ENCODE measurements at regions not wholly inside any gene's neighbourhood (a gene's known extent, or its start where the extent isn't known, plus 50 kb on each side); places are given as distances from the start of the nearest gene placed in this dataset.

DNA sequence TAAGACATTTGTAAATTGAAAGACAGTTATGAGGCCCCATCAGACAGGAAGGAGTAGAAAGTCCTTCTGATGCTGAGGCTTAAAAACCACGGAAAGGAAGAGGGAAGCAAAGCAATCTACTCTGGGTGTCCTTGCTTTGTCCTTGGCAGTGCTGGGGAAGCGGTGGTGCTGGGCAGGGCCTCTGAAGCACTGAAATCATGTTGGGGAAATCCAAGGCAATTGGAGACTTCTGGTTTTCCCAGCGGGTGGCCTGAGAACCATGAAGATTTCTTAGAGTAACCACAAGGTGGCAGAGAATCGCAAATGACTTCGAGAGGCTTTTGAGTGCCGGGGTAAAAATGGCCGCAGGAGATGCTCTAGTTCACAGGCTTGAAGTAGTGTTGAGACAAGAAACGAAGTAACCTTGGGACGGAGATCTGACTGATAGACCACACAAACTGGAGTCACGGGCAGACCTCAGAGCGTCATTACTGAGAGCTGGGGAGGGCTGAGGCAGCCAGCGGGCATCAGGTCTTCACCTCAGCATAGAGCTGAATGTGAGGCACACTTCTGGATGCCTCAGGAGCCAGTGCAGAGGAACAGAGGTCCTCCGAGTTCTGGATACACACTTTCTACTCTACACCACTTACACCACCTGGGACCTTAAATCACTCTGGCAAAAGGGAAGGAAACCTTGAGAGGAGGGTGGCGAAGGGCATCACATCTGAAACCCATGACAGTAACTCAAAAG is 130.7 kb upstream of the GPRIN3 start:
- peak; percentile 8 to 62 for DNase-seq (ENCODE audit: low read depth in 1 of 2, low spot score in 1 of 2)

DNA sequence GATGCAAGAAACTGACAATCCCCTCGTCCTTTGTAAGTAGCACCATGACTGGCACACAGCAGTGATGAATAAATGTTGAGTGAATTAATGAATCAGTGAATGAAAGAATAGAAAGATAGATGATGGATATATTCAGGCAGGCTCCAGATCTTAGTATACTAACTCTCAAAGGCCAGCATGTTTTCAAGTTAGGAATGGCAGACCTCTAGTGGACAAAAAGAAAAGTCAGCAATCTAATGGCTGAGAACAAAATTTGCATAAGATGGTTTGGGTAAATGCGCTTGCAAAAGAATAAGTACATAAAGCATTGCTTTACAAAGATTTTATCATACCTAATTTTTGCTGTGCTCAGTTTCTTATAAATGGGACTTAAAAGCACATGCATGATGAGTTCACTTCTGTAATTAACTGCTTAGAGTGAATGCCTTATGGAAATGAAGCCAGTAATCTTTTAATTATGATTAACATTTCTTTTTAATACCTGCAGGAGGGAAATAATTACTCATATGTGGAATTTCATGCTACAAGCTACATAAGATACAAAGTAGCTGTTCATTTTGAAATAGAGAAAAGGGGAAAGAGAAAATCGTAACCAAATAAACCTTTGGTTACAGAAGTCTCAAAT is 126.9 kb upstream of the GPRIN3 start:
- peak in 1 of 2 donors; percentile 4 for DNase-seq (ENCODE audit: low read depth in 1 of 2, low spot score in 1 of 2)

DNA sequence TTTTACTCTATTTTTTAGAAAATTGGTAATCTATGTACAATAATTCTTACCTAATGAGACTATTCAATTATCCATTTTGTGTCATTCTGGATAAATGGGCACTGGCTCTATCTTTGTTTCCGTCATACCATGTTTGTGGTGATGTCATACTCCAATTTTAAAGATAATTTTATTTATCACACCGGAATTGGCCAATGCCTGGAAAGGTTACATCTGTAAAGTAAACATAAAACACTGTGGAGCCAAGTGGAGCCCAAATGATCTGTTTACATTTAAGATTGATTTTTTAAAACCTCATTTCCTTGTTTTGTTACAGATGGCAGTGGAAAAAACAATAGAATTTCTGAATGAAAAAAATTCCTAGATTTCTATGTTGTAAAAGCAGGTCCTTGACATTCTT is 120.2 kb upstream of the GPRIN3 start:
- DNase-seq (ENCODE audit: low read depth in 1 of 2, low spot score in 1 of 2), result no peak

DNA sequence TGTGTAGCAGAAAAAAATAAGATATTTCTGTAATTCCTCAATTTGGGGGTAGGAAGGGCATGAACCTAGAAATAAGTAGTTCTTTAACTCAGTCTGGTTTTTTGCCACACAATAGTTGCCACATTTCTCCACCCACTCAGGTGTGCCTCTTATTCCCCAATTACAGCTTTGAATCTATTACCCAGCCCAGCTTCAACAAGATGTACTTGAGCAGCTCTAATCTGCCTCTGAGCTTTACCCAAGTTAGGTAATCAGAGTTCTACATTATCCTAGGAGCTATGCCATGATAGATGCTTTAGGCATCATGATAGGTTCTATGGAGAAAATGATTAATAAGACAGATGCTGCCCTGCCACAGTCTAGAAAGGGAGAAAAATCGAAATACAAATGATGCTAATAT is 117.4 kb upstream of the GPRIN3 start:
- no peak for DNase-seq (ENCODE audit: low read depth in 1 of 2, low spot score in 1 of 2)

DNA sequence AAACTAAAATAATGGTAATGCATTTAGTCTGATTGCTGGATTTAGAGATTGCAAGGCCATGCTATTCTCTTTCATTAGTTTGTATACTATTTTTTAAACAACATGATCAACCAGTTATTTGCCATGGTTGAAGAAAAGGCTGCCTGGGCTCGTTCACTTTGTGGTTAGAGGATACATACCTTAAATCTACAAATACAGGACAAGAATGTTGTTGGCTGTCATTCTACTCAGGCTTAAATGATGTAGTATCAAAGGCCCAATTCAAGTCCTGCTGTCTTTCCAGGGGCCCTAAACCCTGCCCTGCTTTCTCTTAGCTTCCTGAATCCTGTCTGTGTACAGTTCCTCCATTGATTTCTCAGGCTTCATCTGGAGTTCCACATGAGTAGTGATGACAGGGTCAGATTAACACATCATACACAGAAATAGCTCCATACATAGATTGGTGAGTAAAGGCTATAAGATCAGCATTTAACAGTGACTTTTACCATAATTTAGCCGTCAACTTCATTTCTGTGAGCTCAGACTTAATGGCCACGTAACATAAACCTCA is 114.9 kb upstream of the GPRIN3 start:
- no peak for DNase-seq (ENCODE audit: low read depth in 1 of 2, low spot score in 1 of 2)

DNA sequence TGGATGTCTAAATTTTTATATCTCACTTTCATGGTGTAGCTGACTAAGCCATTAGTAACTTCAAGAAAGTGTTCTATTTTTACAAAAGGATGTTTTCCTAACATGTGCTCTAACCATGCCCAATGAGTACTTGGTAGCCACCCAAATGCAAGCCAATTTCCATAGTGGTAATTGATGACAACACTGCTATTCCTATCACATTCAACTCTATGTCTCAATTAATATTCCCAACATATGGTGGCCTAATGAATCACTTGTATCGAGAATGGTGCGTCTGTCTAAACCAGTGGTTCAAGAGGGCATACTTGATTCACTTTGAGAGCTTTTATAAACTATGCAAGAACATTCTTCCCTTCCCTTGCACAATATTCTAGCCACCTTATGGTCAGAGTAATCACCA is 112.9 kb upstream of the GPRIN3 start:
- no peak for DNase-seq (ENCODE audit: low read depth in 1 of 2, low spot score in 1 of 2)

DNA sequence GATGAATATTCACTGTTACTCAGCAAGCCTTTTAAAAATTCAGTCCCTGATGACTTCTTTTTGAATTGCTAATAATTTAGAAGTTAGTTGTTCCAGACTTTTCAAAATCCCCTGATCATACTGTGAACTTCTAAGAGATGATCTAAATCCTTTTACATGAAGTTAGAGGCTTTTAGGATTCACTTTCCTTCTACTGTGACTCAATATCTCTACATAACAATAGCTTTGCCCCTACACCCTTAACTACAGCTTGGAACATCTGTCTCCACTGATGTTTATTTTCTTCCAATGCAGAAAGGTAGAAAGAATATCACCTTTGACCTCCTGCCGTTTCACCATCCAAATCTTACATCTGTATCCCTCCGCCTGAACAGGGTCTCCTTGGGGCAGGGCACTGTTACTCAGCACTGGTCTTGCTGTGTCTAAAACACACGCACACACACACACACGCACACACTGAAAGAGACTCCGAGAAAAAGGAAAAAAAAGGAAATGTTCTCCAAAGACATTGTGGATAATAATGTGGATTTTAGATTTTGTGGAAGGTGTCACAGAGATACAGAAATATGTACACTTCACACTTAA is 111.6 kb upstream of the GPRIN3 start:
- DNase-seq (ENCODE audit: low read depth in 1 of 2, low spot score in 1 of 2), result no peak

DNA sequence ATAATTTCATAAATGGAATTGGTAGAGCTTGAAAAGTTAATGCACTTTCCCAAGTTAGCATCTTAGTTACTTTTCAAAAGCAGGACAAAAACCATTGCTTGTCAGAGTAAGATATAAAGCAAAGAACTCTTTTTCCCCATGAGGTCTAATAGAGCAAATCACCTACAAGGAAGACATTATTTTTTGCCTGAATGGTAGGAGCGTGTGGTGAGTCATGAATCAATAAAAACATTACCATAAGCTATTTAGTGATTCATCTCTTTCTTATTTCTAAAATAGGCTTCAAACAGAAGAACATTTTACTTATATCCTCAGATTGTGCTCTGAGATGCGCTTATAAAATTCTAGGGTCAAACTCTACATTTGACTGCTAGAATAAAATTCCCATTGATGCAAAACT is 109.4 kb upstream of the GPRIN3 start:
- no peak for DNase-seq (ENCODE audit: low read depth in 1 of 2, low spot score in 1 of 2)

DNA sequence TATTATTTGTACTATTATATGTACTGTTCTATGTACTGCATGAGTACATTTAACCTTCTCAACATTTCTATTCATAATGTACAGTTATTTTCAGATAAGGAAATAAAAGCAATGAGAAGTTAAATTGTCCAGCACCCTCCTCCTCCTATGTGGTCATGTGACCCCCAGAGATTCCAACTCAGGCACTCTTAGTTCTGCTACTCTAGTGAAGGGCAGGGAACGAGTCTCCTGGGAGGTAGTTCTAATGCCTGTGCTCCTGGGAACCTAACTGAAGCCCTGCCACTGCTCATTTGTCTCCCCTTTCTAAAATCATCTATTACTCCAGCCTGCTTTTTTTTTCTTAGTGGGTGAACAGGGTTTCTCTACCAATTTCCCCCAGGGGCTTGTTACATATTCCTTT is 105.9 kb upstream of the GPRIN3 start:
- no peak for DNase-seq (ENCODE audit: low read depth in 1 of 2, low spot score in 1 of 2)

DNA sequence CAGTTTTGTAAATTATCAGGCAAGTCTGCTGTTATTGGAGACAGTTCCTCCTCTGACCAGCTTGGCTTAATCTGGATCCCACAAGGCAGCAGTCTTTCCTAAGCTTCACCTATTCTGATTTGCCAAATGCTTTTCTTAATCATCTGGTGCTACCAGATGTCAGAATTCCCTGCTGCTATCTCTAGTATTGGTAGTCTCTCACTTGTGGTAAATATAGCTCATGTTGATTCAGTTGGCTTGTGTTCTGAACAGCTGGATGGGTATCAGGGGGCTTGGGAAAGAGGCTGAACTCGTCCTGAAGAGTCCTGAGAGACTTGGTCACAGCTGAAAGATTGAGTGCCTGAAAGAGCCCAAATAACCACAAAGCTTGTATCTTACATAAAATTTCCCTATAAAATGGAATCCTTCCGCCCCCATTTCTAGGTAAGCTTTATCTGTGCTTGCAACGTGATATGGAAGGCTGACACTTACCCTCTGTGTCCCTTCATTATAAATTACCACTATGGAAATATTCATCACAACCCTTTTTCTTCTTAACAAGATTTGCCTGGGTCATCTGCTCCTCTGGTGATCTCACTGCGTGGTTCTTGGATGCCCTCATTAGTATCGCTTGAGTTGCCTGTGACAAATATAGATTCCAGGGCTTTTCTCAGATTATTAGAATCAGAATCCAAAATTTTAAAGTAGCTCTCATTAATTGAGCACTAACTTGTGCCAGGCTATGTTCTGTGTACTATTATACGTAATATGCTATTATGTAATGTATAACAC is 104.1 kb upstream of the GPRIN3 start:
- DNase-seq (ENCODE audit: low read depth in 1 of 2, low spot score in 1 of 2), result no peak

DNA sequence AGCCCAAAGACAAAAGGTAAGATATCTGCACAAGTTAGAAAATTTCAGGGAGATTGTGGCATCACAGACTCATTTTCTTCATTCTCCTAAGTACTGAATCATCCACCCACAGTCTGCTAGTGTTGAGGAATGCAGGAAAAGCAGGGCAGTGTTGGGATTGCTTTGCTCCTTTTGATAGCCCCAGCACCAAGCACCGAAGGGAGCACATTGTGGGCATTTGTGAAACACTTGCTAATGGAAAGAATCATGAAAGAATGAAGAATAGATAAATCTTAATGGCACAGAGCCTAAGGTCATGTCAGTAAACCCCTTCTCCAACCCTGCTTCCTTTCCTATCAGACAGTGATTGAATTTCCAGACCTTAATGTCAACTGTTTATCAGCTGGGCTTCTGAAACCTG is 103.1 kb upstream of the GPRIN3 start:
- DNase-seq (ENCODE audit: low read depth in 1 of 2, low spot score in 1 of 2), result no peak

DNA sequence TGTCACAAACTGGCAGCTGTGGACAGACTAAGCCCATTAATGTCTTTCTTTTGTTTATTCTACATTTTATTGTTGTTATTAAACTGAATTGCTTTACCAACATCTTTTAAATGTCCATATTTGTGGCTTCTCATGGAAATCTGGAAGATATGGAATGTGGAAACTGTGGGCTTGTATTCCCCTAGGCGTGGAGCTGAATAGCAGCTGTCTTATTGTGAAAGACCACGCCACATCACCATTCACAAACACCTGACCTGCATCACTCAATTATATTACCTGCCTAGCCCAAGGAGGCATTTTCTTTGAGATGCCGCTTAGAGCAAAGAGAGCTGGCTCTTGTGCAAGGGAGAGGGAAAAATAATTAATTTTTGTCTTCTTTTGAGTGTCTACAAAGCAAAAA is 96.9 kb upstream of the GPRIN3 start:
- no peak for DNase-seq (ENCODE audit: low read depth in 1 of 2, low spot score in 1 of 2)

DNA sequence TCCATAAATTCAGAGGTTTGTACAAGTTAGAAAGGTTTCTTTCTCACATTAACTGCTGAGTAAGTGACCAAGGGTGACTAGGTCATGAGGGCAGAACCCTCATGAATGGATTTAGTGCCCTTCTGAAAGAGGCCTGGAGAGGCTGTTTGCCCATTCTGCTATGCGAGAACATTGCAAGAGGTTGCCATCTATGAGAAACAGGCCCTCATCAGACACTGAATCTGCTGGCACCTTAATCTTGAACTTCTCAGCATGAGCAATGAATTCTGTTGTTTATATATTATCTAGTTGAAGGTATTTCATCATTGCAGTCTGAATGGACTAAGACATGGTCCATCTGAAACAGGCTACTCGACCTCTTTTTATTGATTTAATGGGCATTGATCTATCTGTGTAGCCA is 96.2 kb upstream of the GPRIN3 start:
- no peak for DNase-seq (ENCODE audit: low read depth in 1 of 2, low spot score in 1 of 2)

DNA sequence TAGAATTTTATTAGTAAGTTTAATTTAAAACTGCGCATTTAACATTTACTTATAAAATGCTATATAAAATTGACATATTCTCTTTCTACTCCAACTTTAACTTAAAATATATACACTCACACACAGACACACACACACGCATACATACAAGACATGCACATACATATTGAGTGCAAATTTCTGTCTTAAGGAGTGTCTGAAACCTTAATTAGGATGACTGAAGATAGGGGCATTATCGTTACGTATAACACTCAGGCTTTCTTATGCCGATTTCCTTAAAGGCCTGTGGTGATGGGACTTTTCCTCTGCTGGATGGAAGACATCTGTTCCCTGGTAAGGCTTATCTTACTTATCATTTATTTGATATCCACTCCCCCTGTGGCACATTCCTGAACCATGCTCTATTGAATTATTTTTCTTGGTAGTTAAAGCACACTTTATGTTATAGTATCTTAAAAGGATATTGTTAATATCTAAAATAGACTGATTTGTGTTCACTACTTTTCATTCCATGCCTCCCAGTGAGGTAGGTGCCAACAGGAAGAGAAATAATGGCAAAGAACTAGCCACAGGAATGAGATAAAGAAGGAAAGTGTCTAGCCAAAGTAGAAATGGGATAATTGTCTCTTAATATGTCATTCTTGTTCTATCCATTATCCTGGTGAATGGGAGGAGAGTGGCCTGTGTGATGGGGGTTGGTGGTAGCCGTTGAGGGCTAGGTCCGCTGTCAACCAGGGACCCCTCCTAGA is 92.9 kb upstream of the GPRIN3 start:
- DNase-seq (ENCODE audit: low read depth in 1 of 2, low spot score in 1 of 2), result no peak

DNA sequence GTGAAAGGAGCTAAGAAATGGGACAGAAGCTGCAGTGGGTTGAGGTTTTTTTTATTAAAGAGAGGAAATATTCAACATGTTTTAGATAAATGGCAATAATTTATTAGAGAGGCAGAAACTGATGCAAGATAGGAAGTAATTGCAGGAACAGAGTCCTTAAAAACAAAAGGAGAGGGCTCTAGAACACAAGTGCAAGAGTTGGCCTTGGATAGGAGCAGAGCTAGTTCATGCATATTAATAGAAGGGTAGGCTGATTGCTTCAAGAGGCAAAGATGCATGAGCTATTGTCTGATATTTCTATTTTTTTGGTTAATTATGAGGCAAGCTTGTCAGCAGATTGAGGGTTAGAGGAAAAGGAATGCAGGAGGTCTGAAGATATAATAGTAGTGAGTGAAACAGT is 91.0 kb upstream of the GPRIN3 start:
- DNase-seq (ENCODE audit: low read depth in 1 of 2, low spot score in 1 of 2), result no peak

DNA sequence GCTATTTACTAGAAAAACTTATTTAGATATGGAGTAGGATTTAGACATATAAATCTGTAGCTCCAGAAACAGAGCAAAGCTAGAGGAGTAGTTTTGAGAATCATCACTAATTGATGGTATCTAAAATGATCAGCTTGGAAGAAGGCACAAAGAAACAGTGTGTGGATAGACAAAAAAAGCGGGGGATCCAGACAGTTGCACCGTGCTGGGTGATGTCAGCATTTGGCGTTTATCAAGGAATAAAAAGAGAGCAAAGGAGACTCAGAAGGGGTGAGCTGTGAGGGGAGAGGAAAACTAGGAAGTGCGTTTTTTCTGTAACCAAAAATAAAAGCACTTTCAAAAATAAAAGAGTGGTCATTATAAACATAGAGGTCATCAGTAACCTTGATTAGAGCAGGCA is 90.5 kb upstream of the GPRIN3 start:
- no peak for DNase-seq (ENCODE audit: low read depth in 1 of 2, low spot score in 1 of 2)

DNA sequence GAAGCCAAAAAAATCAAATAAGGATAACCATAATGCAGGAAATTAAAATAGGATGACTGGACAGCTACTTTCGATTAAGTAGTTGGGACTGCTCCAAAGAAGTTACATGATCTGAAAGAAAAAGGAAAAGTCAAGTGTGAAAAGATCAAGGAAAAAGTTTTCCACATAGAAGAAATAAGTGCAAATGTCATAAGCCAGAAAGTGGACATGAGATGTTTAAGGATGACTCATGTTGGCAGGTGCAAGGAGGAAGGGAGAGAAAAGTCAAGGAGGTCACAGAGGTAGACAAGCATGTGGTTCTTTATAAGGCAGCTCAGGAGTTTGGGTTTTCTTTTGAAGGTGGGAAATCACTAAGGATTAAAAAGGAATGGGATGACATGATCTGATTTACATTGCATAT is 89.8 kb upstream of the GPRIN3 start:
- no peak for DNase-seq (ENCODE audit: low read depth in 1 of 2, low spot score in 1 of 2)

DNA sequence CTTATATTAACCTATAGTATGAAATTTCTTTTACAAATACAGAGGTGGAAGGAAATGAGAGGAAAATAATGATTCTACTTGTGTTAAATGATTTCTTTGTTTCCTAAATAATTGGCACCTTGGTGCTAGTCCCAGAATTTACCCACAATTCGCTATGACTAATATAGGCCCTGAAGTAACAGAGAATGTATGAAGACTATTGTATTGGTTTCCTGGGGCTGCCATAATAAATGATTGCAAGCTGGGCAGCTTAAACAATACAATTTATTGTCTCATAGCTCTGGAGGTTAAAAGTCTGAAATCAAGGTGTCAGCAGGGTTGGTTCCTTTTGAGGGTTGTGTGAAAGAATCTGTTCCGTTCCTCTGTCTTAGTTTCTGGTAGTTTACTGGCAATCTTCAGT is 74.8 kb upstream of the GPRIN3 start:
- DNase-seq (ENCODE audit: low read depth in 1 of 2, low spot score in 1 of 2), result no peak

DNA sequence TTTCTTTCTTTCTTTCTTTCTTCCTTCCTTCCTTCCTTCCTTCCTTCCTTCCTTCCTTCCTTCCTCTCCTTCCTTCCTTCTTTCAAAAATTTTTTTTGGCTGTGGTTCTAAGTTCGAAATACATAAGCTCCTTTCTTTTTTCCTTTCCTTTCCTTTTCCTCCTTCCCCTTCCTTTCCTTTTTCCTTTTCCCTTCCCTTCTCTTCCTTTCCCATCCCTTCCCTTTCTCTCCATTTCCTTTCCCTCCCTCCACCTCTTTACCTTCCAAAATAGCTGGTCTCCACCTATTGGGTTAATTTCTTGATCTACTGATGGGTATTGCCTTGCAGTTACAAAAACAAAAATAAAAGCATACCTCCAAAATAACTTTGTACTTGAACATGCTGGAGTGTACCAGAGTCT is 73.4 kb upstream of the GPRIN3 start:
- DNase-seq (ENCODE audit: low read depth in 1 of 2, low spot score in 1 of 2), result no peak

DNA sequence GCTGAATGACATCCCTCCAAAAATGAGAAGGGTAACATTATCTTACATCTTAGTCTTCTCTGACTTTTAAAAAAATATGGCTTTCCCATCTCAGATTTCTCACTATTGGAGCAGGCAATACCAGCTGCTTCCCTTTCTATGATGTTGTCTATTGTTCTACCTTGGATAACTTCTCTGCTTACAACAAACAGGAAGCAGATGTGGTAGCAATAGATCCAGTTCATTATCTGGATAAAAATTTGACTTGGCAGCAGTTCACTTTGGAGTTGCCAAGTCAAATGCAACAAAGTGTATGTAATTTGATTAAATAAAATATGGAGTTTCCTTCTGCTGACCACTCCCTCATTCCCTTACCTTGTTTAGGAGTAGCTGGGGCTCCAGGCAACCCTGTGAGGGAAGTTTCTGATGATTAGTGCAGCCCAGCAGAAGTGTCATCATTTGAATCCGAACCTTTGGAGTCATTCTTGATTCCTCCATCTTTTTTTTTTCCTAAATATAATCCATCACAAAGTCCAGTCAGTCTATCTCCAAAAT is 72.0 kb upstream of the GPRIN3 start:
- no peak for DNase-seq (ENCODE audit: low read depth in 1 of 2, low spot score in 1 of 2)

DNA sequence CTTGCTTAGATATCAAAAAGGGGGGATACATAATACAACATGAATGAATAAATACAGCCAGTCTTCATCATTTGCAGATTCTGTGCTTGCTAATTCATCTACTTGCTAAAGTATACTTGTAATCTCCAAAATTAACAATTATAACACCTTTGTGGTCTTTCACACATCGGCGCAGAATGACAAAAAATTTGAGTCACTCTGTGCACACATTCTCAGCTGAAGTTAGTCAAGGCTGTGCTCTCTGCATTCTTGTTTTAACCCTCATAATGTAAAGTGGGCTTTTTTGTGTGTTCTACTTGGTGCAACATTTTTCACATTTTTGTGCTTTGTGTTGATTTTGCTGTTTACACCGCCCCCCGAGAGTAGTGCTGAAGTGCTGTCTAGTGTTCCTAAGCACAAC is 65.8 kb upstream of the GPRIN3 start:
- DNase-seq (ENCODE audit: low read depth in 1 of 2, low spot score in 1 of 2), result no peak
